ENCODE measurements at regions not wholly inside any gene's neighbourhood (a gene's known extent, or its start where the extent isn't known, plus 50 kb on each side); places are given as distances from the start of the nearest gene placed in this dataset.

GRCh38 chr11:13907678-13908077, 54.8 kb upstream of the SPON1 start:
- Histone ChIP-seq H2AFZ (ENCODE audit: low read length) (no peak overlapping the region), H3K9ac (ENCODE audit: low read length) (no peak overlapping the region), H3K4me2 (ENCODE audit: low read depth, low read length) (no peak overlapping the region), H3K27ac (ENCODE audit: low read length) (no peak overlapping the region), H3K79me2 (ENCODE audit: low read length) (no peaks in the 10 kb centered on the region), H3K36me3 (replicated peaks; ENCODE audit: insufficient read depth, low read length) (no peaks in the 10 kb centered on the region), H3K4me1 (ENCODE audit: low read length) (no peaks in the 10 kb centered on the region), H3K9me2 (replicated peaks; ENCODE audit: insufficient read depth, low read length) (no peaks in the 10 kb centered on the region), H4K20me1 (ENCODE audit: insufficient read depth, low read length) (no peaks in the 10 kb centered on the region), H3K9me3 (replicated peaks; ENCODE audit: insufficient read depth, low read length) (no peaks in the 10 kb centered on the region), H3F3A (ENCODE audit: insufficient read depth, low read length) (no peaks in the 10 kb centered on the region), H3K27me3 (replicated peaks; ENCODE audit: insufficient read depth, low read length) (no peaks in the 10 kb centered on the region), H3K4me3 (ENCODE audit: low read length) (no peak overlapping the region)
- no peak for DNase-seq
- TF ChIP-seq CTCF (IDR thresholded peaks at IDR 0.05; ENCODE audit: low read length) (no peak), EZH2phosphoT487 (IDR thresholded peaks at IDR 0.05; ENCODE audit: low read length) (no peak)

GRCh38 chr11:13908535-13908934, 54.0 kb upstream of the SPON1 start:
- DNase-seq = no peak
- no peak overlapping the region for H3K9ac ChIP-seq (ENCODE audit: low read length)
- no peaks in the 10 kb centered on the region for H3K9me3 ChIP-seq (replicated peaks; ENCODE audit: insufficient read depth, low read length)
- H3K4me1 ChIP-seq (ENCODE audit: low read length) = no peaks in the 10 kb centered on the region
- H3K27me3 ChIP-seq (replicated peaks; ENCODE audit: insufficient read depth, low read length) = no peaks in the 10 kb centered on the region
- no peak overlapping the region for H3K27ac ChIP-seq (ENCODE audit: low read length)
- no peaks in the 10 kb centered on the region for H3F3A ChIP-seq (ENCODE audit: insufficient read depth, low read length)
- no peak overlapping the region for H3K4me3 ChIP-seq (ENCODE audit: low read length)
- no peak overlapping the region for H2AFZ ChIP-seq (ENCODE audit: low read length)
- TF ChIP-seq EZH2phosphoT487 (IDR thresholded peaks at IDR 0.05; ENCODE audit: low read length) (no peak), CTCF (IDR thresholded peaks at IDR 0.05; ENCODE audit: low read length) (no peak), EZH2 (optimal IDR thresholded peaks at IDR 0.05; ENCODE audit: low read depth, low read length) (no peak)
- H3K9me2 ChIP-seq (replicated peaks; ENCODE audit: insufficient read depth, low read length) = no peaks in the 10 kb centered on the region
- H4K20me1 ChIP-seq (ENCODE audit: insufficient read depth, low read length) = no peaks in the 10 kb centered on the region
- no peak overlapping the region for H3K4me2 ChIP-seq (ENCODE audit: low read depth, low read length)
- H3K79me2 ChIP-seq (ENCODE audit: low read length) = no peaks in the 10 kb centered on the region
- no peaks in the 10 kb centered on the region for H3K36me3 ChIP-seq (replicated peaks; ENCODE audit: insufficient read depth, low read length)

Data from MM.1S (cell line).